ENCODE measurements at regions not wholly inside any gene's neighbourhood (a gene's known extent, or its start where the extent isn't known, plus 50 kb on each side); places are given as distances from the start of the nearest gene placed in this dataset.

GRCh38 chr20:18995455-18995854, 181.9 kb downstream of the SCP2D1 start:
- no peak overlapping the region for H3K4me3 ChIP-seq (ENCODE audit: severe bottlenecking)
- no peaks in the 10 kb centered on the region for H3K27me3 ChIP-seq (ENCODE audit: insufficient read depth, poor library complexity, severe bottlenecking)
- no peaks in the 10 kb centered on the region for H3K36me3 ChIP-seq (ENCODE audit: low read depth)
- no peak for DNase-seq (ENCODE audit: low spot score)
- H3K4me1 ChIP-seq (ENCODE audit: insufficient read depth, poor library complexity, severe bottlenecking): no peaks in the 10 kb centered on the region
- ATAC-seq (ENCODE audit: low read depth): no peak
- TF ChIP-seq CTCF (IDR thresholded peaks at IDR 0.05; ENCODE audit: poor library complexity, severe bottlenecking): no peak
- H3K27ac ChIP-seq (ENCODE audit: poor library complexity, severe bottlenecking): no peak overlapping the region
- H3K9me3 ChIP-seq (ENCODE audit: severe bottlenecking): no peaks in the 10 kb centered on the region

- ATAC-seq (ENCODE audit: low read depth) (no peak), DNase-seq (ENCODE audit: low spot score) (no peak)
- Histone ChIP-seq H3K36me3 (ENCODE audit: low read depth) (no peaks in the 10 kb centered on the region), H3K4me3 (ENCODE audit: severe bottlenecking) (no peak overlapping the region), H3K4me1 (ENCODE audit: insufficient read depth, poor library complexity, severe bottlenecking) (no peaks in the 10 kb centered on the region), H3K9me3 (ENCODE audit: severe bottlenecking) (no peaks in the 10 kb centered on the region), H3K27me3 (ENCODE audit: insufficient read depth, poor library complexity, severe bottlenecking) (no peaks in the 10 kb centered on the region), H3K27ac (ENCODE audit: poor library complexity, severe bottlenecking) (no peak overlapping the region)
- no peak for TF ChIP-seq CTCF (IDR thresholded peaks at IDR 0.05; ENCODE audit: poor library complexity, severe bottlenecking)
Measured at GRCh38 chr20:18999086-18999485, 185.5 kb downstream of the SCP2D1 start.

- H3K4me1 ChIP-seq (ENCODE audit: insufficient read depth, poor library complexity, severe bottlenecking): no peaks in the 10 kb centered on the region
- no peak overlapping the region for H3K27ac ChIP-seq (ENCODE audit: poor library complexity, severe bottlenecking)
- ATAC-seq (ENCODE audit: low read depth) (no peak), DNase-seq (ENCODE audit: low spot score) (no peak)
- H3K36me3 ChIP-seq (ENCODE audit: low read depth): no peaks in the 10 kb centered on the region
- no peak for TF ChIP-seq CTCF (IDR thresholded peaks at IDR 0.05; ENCODE audit: poor library complexity, severe bottlenecking)
- H3K9me3 ChIP-seq (ENCODE audit: severe bottlenecking): no peaks in the 10 kb centered on the region
- H3K27me3 ChIP-seq (ENCODE audit: insufficient read depth, poor library complexity, severe bottlenecking): no peaks in the 10 kb centered on the region
- H3K4me3 ChIP-seq (ENCODE audit: severe bottlenecking): no peak overlapping the region
Measured at GRCh38 chr20:19000078-19000477, 186.5 kb downstream of the SCP2D1 start.

- no peaks in the 10 kb centered on the region for H3K36me3 ChIP-seq (ENCODE audit: low read depth)
- ATAC-seq (ENCODE audit: low read depth) (no peak), DNase-seq (ENCODE audit: low spot score) (no peak)
- H3K4me3 ChIP-seq (ENCODE audit: severe bottlenecking): no peak overlapping the region
- H3K9me3 ChIP-seq (ENCODE audit: severe bottlenecking): no peaks in the 10 kb centered on the region
- H3K27me3 ChIP-seq (ENCODE audit: insufficient read depth, poor library complexity, severe bottlenecking): no peaks in the 10 kb centered on the region
- TF ChIP-seq CTCF (IDR thresholded peaks at IDR 0.05; ENCODE audit: poor library complexity, severe bottlenecking): no peak
- H3K27ac ChIP-seq (ENCODE audit: poor library complexity, severe bottlenecking): no peak overlapping the region
- H3K4me1 ChIP-seq (ENCODE audit: insufficient read depth, poor library complexity, severe bottlenecking): no peaks in the 10 kb centered on the region
Measured at GRCh38 chr20:19001177-19001576, 187.6 kb downstream of the SCP2D1 start.

GRCh38 chr20:19003366-19004336, 190.1 kb downstream of the SCP2D1 start:
- Histone ChIP-seq H3K36me3 (ENCODE audit: low read depth) (no peaks in the 10 kb centered on the region), H3K4me3 (ENCODE audit: severe bottlenecking) (no peak overlapping the region), H3K4me1 (ENCODE audit: insufficient read depth, poor library complexity, severe bottlenecking) (no peaks in the 10 kb centered on the region), H3K27ac (ENCODE audit: poor library complexity, severe bottlenecking) (no peak overlapping the region), H3K9me3 (ENCODE audit: severe bottlenecking) (no peaks in the 10 kb centered on the region), H3K27me3 (ENCODE audit: insufficient read depth, poor library complexity, severe bottlenecking) (no peaks in the 10 kb centered on the region)
- no peak for DNase-seq (ENCODE audit: low spot score)
- peak; percentile 82 for ATAC-seq (ENCODE audit: low read depth)
- TF ChIP-seq CTCF (IDR thresholded peaks at IDR 0.05; ENCODE audit: poor library complexity, severe bottlenecking): no peak
